ENCODE measurements at regions not wholly inside any gene's neighbourhood (a gene's known extent, or its start where the extent isn't known, plus 50 kb on each side); places are given as distances from the start of the nearest gene placed in this dataset.
"Not testable (repeated sequence)": the region's sequence is repeated elsewhere in the genome, so short reads cannot be mapped to it uniquely, and the experiment has no call there.

GRCh38 chr11:57047610-57048009, 58.9 kb downstream of the OR5AK2 start:
- no peak for DNase-seq (ENCODE audit: low spot score)

DNA sequence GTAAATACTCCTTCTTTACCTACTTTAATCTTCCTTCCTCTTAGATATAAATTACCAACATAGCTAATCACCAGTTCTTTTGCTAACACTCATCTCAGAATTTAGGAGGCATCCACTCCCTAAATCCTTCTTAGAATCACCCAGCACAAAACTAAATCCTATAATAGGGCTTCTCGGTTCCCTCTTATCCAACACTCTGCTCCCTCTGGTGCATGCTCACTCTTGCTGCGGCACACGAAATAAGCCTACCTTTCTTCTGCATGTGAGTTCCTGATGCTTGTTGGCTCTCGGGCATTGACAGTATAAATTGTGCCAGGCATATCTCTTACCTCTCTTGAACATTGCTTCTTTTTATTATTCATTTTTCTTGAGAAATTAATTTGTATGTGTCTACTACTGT, 61.0 kb downstream of the OR5AK2 start:
- no peak for DNase-seq (ENCODE audit: low spot score)

DNA sequence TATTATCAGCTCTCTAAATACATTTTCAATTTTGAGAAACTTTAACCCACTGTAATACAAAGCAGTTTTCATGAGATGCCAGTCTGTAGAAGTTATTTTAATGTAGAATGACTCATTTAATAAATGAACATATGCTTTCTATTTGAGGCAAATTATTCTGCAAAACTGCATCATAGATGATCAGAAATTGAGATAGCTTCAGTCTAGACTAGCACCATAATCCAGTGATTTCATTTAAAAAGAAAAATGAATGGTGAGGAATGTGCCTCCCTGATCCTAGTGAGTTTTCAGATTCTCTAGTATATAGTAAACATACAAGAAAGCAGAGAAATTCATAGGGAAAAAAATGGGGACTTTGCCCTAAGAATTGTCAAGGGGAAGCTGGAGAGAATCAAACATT, 66.1 kb downstream of the OR5AK2 start:
- DNase-seq (ENCODE audit: low spot score), result no peak

DNA sequence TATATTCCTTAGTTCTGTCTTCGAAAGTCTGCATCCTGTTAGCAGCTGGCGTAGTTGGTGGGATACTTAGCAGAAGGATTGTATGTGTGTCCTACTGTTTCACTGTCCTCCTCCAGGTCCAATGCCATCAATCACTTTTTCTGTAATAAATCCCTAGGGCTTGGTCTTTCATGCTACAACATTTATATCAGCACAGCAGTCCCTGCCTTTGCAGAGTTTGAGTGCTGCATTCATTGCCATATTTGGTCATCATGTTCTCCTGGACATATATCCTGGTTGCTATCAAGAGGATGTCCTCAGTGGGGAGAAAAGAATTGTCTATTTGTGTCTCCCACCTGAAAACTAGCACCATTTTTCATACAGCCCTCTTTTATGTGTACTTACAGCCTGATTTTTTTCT, 67.0 kb downstream of the OR5AK2 start:
- no peak for DNase-seq (ENCODE audit: low spot score)

- DNase-seq (ENCODE audit: low spot score), result no peak
Measured at GRCh38 chr11:57056735-57057134, 68.0 kb downstream of the OR5AK2 start.

DNA sequence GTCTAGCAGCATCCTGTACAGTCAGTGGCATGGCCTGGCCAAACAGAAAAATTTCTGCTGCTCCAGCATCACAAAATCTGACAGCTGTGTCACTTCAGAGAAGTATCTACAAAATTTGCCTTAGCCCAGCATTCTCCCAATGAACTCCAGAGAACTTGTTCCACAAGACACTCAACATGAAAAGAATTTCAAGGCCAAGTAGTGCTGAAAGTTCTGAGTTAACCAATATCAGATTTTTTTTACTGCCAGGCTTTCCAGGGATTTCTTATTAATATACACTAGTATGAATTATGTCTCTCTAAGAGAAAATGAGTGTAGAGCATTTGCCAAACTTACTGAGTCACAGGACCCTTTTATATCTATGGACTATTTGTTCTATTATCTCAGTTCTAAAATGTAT, 68.8 kb downstream of the OR5AK2 start:
- DNase-seq (ENCODE audit: low spot score), result no peak

GRCh38 chr11:57062957-57063356, 74.2 kb downstream of the OR5AK2 start:
- not testable (repeated sequence) for DNase-seq (ENCODE audit: low spot score)

- no peak for DNase-seq (ENCODE audit: low spot score)
Measured at GRCh38 chr11:57069942-57070341, 81.2 kb downstream of the OR5AK2 start.

DNA sequence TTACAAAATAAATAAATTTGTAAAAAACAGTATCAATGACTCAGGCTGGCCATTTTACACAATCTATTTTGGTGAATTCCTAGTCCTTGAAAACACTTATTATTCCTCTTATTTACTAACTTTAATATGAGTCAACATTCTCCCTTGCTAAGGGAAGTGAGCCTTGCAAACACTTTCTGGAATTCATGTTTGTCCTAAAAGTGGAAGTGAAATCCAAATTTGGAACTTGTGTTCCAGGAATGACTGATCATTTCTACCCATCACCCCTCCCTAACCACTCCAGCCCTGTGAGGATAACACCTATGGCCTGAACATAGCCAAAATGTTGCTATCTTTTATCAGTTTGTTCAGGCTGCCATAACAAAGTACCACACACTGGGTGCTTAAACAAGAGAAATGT, 83.1 kb downstream of the OR5AK2 start:
- DNase-seq (ENCODE audit: low spot score), result no peak

- DNase-seq (ENCODE audit: low spot score), result no peak
Measured at GRCh38 chr11:57072640-57073039, 83.9 kb downstream of the OR5AK2 start.

- DNase-seq (ENCODE audit: low spot score), result no peak
Measured at GRCh38 chr11:57073128-57073527, 84.4 kb downstream of the OR5AK2 start.

DNA sequence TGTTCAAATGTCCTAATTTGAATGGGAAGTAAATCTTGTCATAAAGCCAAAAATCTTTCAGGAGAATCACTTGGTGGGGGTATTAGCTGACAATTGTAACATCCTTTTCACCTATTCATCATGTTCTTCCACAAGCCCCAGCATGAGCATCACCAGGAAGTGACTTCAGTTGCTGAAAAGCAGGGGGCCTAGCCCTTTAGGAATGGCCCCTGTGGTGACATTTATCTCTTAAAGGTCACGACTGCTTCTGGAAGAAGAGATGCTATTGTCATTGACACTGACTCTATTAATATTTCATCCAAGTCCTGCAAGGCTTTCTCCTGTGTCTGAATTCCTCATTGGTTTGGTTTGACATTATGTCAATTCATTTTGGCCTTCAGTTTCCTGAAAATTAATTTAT, 92.6 kb downstream of the OR5AK2 start:
- DNase-seq (ENCODE audit: low spot score), result no peak

DNA sequence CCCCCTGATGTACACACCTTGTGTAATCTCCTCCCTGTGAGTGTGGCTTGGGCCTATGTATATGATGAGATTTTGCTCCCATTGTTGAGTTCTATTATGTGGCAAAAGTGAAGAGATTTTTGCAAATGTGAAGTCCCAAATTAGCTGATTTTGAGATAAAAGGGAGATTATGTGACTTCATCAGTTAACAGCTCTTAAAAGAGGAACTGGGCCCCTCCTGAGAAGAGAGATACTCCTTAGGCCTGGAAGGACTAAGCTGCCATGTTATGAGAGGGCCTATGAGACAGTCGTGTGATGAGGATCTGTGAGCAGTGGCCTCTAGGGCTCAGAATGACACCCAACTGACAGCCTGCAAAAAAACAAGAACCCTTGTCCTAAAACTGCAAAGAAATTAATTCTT, 93.4 kb downstream of the OR5AK2 start:
- DNase-seq (ENCODE audit: low spot score), result no peak

DNA sequence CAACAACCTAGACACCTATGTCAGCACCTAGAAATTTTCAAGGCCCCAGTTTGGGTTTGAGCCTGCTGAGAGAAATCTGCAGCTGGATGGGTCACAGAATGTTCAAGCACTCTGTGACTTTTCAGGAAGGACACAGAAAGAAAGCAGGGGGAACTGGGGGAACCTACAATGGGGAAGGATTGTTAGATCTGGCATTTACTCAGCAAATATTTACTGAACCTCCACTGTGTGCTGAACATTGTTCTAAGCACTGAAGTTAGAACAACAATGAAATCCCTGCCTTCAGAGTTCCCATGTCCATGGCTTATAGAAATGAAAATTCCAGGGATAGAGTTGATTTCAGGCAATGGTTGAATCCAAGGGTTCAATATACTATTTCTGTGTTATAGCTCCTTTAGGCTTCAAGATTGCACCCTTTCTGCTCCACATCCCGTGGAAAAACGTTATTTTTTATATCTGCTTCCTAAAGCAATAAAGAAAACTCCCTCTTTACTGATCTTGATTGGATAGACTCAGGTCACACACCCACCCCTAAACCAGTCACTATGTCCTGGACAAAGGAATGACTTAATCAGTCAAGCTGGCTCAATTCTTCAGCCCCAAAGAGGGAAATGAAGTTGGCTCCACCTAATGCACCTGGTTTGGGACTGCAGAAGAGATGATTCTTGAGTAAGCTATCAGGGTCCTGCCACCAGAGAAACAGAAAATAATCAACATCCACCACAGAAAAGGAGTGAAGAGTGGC, 95.1 kb downstream of the OR5AK2 start:
- DNase-seq (ENCODE audit: low spot score), result no peak

GRCh38 chr11:57085611-57086010, 96.1 kb upstream of the LRRC55 start:
- no peak for DNase-seq (ENCODE audit: low spot score)

GRCh38 chr11:57087991-57088390, 93.8 kb upstream of the LRRC55 start:
- DNase-seq (ENCODE audit: low spot score), result no peak

GRCh38 chr11:57092028-57092698, 89.6 kb upstream of the LRRC55 start:
- DNase-seq (ENCODE audit: low spot score), result no peak

- DNase-seq (ENCODE audit: low spot score), result no peak
Measured at GRCh38 chr11:57094181-57094935, 87.4 kb upstream of the LRRC55 start.

DNA sequence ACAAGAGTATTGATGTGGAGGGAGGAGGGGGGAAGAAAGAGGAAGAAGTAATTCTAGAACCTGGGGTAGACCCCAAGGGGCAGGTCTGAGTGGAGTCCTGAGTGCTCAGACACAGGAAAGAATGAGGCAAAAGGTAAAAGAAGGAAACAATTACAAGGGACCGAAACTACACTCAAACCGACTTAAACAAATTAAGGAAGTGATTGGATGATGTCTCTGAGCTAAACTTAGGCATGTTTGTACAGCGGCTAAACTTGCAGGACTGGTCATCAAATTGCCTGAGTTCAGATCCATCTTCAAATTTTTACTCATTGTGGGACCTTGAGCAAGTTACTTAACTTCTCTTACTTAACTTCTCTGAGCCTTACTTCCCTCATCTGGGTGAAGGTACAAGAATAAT, 86.3 kb upstream of the LRRC55 start:
- DNase-seq (ENCODE audit: low spot score), result no peak

GRCh38 chr11:57095896-57096295, 85.9 kb upstream of the LRRC55 start:
- DNase-seq (ENCODE audit: low spot score), result no peak

GRCh38 chr11:57097149-57097548, 84.6 kb upstream of the LRRC55 start:
- no peak for DNase-seq (ENCODE audit: low spot score)

- no peak for DNase-seq (ENCODE audit: low spot score)
Measured at GRCh38 chr11:57098191-57098590, 83.6 kb upstream of the LRRC55 start.
